ENCODE measurements at regions not wholly inside any gene's neighbourhood (a gene's known extent, or its start where the extent isn't known, plus 50 kb on each side); places are given as distances from the start of the nearest gene placed in this dataset.

DNA sequence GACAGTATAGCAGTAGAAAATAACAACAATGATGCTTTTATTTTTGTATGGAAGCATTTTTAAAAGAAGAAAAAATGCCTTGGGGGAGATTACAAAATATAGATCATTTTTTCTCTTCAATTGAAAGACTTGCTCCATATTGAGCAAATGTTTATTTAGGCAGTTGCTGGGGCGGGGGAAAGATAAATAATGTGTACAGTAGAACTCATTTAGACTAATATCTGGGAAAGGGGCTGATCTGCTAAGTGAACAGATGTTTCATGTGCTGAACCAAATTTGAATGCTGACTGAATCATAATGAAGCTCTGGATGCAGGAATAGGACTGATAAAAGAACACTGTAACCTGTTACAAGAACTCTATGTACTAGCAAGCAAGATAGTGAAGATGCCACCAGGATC, 457.1 kb upstream of the TENM4 start:
- no peak for DNase-seq (ENCODE audit: low read depth)

DNA sequence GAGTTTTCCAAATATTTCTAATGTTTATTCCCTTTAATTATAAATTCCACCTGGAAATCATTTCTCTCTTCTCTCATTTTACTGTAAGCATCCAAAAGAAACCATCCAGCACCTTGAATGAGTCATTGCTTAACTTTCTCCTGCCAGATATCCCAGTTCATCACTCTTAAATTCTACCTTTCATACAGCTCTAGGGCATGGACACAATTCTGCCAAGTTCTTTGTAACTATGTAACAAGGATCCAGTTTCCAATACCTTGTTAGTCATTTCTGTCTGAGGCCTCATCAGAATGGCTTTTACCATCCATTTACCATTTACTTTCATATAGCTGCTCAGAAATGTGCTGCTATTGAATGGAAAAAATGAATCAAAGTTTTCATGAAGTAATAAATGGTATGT, 455.4 kb upstream of the TENM4 start:
- no peak for DNase-seq (ENCODE audit: low read depth)

DNA sequence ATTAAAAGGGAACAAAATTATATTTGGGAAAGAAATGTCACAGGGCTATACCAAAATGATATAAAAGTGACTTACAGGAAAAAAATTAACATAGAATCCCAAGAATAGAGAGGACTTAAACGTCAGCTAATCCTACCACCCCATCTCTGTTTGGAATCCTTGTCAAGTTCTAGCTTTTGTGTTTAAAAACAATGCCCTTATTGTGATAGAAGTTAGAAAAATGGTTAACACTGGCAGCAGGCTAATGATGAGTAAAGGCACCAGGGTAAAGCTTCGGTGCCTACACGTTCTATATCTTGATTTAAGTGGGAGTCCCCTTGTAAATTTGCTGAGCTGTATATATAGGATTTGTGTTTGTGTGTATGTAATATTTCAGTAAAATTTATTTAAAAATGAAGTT, 453.3 kb upstream of the TENM4 start:
- no peak for DNase-seq (ENCODE audit: low read depth)

DNA sequence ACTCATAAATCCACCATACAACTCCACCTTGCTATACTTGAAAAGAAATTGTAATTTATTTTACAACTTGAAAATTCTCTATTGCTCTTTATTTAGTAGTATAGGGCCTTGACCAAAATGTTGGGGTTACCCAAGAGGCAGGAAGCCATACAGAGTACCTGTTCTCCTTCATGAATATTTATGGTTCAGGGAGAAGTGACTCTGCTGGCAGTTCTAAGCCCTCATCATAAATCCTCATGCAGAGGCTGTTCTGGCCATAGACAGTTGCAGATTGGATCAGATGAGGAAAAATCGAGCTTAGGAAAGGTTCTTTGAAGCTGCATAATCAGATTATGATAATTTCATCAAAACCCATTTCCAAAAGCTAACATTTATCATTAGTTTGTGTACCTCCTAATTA, 449.4 kb upstream of the TENM4 start:
- DNase-seq (ENCODE audit: low read depth), result no peak

DNA sequence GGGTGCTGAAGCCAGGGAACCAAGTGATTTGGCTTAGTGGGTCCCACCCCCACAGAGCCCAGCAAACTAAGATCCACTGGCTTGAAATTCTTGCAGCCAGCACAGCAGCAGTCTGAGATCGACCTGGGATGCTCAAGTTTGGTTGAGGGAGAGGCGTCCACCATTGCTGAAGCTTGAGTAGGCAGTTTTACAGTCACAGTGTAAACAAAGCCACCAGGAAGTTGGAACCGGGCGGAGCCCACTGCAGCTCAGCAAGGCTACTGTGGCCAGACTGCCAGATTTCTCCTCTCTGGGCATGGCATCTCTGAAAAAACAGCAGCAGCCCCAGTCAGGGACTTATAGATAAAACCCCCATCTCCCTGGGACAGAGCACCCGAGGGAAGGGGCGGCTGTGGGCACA, 424.1 kb upstream of the TENM4 start:
- DNase-seq (ENCODE audit: low read depth), result no peak

DNA sequence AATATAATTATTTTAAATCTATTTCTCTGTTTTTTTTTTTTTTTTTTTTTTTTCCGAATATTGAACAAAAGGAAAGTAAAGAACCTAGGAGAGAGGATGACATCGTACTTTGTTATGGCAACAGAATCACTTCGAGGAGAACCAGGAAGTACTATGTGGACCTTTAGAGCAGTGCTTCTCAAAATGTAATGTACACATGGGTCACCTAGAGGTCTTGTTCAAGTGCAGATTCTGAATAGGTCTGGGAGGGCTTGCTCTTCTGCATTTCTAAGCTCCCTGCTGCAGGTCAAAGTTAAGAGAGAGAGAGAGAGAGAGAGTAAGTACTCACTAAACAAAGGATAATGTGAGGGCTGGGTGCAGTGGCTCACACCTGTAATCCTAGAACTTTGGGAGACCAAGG, 419.5 kb upstream of the TENM4 start:
- DNase-seq (ENCODE audit: low read depth), result no peak

DNA sequence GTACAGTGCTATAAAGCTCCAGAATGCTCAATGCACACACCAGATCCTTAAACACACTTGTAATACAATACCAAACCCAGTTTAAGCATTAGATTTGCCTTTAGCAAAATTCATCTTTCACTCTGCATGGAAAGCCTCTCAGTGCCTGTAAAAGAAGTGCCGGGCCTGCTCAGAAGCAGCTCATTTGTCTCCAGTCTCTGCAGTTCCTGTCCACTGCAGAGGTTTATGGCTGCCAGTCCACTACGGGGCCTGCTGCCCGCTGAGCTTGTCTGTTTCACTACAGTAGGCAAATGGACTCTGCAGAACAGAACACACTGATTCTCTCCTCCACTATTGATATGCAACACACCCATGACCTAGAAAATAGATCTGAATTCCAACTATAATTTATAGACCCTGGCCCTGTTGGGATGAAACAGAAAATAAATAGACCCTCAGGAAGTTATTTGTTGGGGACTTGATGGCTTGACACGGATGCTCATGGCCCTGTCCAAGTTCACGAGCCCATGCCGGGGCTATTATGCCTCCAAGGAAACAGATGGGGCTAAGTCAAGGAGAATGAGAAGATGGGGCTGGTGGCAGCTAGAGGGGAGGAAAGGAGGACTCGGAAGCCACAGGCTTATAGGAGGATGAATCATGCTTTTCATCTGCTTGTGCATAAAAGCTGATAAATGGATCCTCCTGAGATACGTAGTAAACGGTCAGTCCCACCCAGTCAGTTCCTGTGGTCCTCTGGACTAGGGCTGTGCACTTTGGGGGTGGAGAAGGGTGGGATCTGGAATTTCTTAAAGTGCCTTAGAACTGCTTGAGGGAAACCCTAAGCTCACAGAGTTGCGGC, 416.8 kb upstream of the TENM4 start:
- DNase-seq (ENCODE audit: low read depth), result no peak

DNA sequence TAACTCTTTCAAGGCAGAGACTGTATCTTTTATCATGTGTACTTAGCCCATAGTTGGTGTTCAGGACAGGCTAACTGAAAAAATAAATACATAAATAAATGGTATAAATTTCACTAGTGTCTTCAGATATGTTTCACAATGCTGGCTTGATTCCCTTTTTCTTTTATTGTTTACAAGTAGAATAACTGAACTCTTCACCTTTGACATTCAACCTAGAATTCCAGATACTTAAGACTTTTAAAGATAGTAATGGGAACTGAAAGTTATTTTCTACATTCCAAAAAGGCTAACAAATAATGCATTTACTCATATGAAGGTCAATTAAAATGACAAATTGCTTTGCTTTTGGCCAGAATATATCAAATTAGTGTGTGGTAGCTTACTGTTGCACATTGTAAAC, 411.3 kb upstream of the TENM4 start:
- no peak for DNase-seq (ENCODE audit: low read depth)

DNA sequence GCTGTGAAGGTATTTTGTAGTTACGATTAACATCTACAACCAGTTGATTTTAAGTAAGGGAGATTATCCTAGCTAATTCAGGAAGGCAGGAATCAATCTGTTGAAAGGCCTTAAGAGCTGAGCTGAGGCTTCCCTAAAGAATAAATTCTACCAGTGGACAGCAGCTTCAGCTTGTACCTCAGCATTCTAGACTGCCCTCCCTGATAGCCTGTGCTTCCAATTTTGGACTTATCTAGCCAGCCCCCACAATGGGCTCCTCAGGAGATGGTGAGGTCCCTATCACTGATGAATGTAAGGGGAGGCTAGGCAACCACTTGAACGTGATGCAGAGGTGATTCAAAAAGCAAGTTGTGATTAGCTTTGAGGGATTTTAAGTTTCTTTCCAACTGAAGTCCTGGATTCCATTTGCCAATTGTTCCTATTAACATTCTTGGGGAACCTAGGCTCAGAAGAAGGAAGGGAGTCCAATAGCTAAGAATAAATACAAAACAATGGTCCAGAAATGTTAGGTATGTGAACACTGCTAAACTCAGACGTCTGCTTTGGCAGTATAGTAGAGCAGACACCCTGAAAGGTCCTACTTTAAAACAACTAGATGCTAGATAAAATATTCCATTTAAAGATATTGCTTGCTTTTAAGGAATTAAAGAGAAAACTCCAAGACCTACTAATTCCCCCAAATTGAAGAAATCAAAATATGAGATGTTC, 404.3 kb upstream of the TENM4 start:
- DNase-seq (ENCODE audit: low read depth), result no peak

DNA sequence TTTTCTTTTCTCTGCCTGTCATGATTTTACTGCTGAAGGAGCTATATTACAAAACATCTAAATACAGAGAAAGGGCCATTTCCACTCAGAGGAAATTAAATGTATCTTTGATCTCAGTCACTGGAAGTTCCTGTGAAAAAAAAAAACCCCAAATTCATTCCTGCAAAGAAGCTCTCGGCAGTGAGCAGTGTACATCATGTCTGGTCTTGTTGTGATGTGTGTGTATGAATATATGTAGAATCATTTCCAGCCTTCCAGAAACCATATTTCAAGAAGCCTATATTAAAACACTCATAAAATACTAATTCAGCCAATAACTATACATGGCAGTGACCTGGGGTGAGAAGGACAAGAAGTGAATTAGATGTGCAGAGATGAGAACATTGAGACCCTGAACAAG, 393.2 kb upstream of the TENM4 start:
- DNase-seq (ENCODE audit: low read depth), result no peak

DNA sequence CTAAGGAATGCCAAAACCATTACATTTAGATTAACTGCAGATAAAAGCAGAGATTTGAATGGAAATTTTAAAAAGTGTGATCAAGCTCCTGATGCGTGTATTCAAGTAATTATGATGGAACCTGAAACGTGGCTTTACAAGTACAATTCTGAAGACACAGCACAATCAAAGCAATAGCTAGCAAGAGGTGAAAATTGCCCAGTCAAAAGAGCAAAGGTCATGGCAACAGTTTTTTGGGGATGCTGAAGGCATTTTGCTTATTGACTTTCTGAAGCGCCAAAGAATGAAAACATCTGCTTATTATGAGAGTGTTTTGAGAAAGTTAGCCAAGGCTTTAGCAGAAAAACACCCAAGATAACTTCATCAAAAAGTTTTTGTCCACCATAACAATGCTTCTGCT, 389.6 kb upstream of the TENM4 start:
- DNase-seq (ENCODE audit: low read depth), result no peak

DNA sequence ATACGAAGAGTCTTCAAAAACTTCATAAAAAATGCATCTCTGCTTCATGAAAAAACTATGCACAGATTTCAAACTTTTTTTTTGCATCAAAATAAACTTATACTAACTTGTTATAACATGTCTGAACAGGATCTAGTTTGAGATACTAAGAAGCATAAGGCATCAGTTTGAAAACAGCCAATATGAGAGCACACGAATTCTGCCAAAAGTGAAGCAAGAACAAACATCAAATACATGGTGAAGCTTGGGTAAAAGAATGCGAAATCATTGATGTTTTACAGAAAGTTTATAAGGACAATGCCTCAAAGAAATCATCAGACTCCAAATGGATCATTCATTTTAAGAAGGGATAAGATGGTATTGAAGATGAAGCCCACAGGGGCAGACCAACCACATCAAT, 389.1 kb upstream of the TENM4 start:
- DNase-seq (ENCODE audit: low read depth), result no peak

DNA sequence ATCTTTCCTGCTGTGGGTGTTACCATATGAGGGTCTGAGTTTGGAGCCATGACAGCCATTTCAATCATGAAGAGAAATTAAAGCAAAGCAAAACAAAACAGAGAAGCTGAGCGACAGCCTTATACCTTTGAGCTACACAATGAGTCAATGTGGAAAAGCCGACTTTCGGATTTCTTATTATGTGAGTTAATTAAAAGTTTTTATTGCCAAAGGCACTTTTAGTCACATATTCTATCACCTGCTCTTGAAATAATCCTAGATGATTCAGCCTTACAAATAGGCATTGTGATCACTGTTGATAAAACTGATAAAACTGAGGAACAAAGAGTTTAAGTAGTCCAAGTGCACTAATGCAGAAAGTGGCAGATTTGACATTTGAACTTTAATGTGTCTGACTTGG, 381.9 kb upstream of the TENM4 start:
- DNase-seq (ENCODE audit: low read depth), result no peak

DNA sequence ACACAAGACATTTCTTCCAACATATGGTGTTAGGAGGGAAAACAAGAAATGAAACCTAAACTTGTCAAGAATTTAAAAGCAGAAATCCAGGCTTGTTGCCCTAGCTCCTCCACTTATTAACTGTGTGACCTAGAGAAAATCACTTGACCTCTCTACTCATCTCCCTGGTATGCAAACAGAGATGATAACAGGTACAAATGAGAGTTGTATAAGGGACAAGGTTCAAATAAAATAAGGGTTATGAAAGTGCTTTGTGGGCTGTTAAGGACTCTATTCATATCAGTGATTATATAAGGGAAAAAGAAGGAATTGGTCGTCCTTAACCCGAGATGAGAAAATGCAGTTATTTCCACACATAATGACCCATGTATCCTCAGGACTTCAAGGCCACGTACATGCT, 372.7 kb upstream of the TENM4 start:
- no peak for DNase-seq (ENCODE audit: low read depth)

DNA sequence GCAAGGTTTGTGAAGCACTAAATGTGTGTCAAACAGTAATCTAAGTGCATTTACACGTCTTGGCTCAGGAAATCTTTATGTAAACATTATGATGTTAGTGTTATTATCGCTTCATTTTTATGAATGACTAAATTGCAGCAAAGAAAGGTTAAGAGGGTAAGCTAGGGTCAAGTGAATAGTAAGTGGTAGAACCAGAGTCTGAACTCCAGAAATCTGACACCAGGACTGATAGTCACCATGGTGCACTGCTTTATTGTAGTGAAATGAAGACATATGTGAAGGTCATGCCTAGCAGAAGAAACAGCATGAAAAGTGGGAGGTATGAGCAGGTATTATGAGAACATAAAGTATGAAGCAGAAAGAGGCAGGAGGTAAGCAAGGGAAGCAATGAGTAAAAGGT, 368.7 kb upstream of the TENM4 start:
- DNase-seq (ENCODE audit: low read depth), result no peak

DNA sequence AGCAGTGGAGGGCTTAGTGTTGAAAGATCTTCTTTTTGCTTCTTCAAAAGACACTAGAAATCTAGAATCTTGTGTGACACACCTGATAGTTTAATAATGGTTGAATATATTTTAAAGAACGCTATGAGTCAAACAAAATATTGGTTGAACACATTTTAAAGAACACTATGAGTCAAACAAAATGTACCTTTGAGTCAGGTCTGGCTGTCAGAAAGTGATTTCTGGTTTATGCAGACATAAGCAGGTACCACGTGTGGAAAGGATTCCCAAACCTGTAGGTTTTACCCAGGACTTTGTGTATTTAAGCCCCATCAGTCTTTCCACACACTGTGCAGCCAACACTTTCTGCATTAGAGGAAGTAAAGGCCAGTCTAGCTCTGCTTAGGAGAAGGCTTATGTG, 366.7 kb upstream of the TENM4 start:
- no peak for DNase-seq (ENCODE audit: low read depth)

DNA sequence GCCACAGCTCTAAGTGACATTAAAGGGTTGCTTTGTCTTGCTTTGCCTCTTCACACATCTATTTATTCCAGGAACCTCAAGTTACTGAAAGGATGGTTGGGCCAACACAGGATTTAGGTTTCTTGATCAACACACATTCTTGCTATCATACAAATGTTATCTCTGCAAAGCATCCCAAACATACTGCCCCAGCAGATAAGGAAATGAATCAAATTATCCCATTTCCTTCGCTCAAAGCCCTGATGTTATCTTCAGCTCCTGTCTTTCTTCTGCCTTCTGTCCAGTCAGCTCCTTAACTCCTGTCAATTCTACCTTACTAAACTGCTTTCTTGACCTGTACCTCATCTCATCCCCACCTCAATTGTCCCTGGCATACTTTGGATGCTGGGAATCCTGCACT, 355.9 kb upstream of the TENM4 start:
- DNase-seq (ENCODE audit: low read depth), result no peak

DNA sequence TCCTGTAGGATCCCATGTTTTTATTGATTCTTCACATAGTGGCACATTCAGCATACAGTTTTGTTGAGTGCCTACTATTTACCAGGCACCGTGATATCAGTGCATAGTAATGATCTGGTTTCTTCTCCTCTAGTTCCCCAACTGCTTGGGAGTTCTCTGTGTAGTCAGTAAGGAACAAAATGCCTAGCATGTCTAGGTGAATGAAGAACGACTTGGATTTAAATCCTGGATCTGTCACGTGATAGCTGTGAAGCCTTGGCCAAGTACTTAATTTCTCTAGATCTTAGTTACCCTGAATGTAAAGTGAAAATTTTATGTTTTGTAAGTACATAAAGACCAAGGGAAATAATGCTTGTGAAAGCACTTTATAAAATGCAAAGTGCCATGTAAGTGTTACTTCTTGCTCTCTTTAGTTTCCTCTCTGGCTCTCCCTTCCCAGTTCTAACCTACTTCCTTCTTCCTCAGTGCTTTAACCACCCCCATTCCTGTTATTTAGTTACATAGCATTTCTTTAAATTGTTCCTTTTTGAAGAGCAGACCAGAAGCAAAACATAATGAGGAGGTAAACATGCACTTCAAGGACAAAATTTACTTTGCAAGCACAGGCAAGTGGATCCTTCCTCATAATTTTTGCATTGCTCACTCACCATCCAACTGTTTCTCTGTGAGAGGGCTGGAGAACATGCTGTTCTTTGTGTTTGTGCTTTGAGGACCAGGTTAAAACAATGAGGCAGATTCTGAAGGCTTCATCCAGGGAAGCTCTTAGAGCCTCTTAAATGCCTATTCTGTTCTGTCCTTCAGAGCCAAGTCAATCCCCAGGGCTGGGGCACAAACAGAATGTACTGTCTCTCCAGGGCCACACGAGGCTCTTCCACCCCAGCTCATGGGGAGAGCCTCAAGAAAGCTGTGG, 353.9 kb upstream of the TENM4 start:
- DNase-seq (ENCODE audit: low read depth), result no peak

DNA sequence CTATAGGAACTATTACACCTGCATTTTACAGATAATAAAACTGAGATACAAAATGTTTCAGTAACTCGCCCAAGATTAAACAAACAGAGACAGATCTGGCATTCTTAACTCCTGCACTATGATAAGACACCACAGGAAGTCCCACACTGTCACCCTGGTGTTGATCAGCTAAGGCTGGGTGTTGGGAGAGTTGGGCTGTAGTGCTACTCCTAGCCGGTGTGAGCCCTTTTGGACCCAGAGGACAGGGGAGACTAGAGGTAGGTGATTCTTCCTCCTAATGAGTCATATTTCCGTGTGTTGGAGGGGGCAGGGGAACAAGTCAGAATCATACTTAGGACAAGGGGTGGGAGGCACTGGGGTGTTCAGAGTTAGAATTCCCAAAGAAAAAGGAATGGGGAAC, 353.2 kb upstream of the TENM4 start:
- DNase-seq (ENCODE audit: low read depth), result no peak

DNA sequence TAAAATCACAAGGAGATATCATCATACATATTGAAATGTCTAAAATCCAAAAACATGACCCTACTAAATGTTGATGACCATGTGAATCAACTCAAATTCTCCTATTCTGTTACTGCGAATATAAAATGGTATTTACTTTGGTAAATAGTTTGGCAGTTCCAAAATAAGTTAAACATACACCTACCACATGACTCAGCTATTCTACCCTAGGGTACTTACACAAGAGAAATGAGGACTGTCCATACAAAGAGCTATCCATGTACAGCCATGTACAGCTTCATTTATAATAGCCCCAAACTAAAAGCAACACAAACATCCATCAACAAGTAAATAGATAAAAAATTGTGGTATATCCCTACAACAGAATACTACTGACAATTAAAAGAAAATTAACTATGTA, 346.1 kb upstream of the TENM4 start:
- DNase-seq (ENCODE audit: low read depth), result no peak

DNA sequence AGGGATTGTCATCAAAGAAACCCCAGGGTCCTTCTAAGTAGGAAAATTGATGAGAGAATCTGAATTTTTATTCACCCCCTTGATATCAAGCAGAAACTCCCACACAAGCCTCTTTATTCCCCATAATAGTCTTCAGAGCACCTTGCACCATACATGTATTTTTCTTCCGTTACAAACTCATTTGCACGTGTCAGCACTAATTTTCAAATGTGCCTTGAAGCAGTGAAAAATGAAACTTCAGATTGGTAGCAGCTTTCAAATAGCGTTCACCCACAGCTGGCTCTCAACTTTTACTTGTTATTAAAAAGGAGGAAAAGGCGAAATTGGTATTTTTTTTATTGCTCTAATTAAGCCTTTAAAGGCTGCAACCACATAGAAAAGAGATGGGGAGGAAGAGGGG, 343.0 kb upstream of the TENM4 start:
- no peak for DNase-seq (ENCODE audit: low read depth)

DNA sequence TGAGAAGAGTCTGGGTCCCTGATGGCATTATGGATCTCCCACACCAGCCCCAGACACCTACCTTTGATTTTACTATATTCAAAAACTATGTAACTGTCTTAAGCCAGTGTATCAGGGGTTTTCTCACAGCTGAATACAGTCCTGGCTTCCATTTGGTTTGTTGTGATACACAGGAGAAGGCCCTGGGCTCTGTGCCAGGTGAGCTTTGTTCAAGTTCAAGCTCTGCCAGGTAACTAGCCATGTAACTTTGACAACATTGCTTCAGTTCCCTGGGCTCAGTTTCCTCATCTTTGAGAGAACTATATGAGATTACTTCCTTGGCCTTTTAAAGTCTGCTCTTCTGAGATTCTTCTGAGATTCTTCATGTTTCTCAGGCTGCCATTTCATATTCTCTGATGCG, 327.5 kb upstream of the TENM4 start:
- DNase-seq (ENCODE audit: low read depth), result no peak
